GM21367 (cell line): ENCODE measurements at regions not wholly inside any gene's neighbourhood (a gene's known extent, or its start where the extent isn't known, plus 50 kb on each side); places are given as distances from the start of the nearest gene placed in this dataset.
"Not testable (repeated sequence)": the region's sequence is repeated elsewhere in the genome, so short reads cannot be mapped to it uniquely, and the experiment has no call there.

Experiments used
- ATAC-seq: cut with Tn5 transposase; IDR thresholded peaks from one replicate; pipeline ENCODE4 v1.9.1; 2021; ENCODE audit not compliant: unreplicated experiment

DNA sequence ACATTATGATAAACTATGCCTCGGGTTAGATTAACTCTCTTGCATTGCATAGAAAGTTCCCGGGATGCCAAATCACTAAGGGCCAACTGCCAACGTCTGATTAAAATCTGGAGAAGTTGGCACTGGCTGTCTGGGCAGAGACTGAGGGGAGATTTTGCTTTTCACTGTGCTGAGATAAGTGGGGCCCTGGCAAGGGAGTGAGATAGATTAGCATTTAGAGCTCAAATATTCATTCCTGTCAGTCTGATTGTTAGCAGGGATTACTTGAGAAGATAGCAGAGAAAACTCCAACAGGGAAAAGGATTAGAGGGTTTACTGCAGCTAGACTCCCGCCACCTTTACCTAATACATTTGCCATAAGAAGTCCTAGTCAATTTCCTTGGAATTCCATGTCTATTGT is 714.1 kb upstream of the CHRM3 start:
- ATAC-seq: no peak

DNA sequence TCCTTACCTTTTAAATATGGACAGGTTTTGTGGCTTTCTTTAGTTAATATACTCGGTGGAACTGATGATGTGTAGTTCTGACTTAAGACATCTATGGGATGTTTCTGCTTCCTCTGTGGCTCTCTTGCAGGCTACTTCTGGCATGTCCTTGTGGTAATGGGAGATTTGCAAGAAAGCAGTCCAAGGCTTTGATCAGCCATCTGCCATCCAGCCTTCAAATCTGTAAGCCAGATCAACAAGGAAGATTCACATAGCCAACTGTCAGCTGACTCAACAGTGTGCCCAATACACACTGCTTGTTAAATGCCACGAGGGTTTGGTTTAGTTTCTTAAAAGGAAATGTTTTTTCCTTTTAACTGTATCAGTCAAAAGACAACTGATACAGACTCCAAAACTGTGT is 722.2 kb upstream of the CHRM3 start:
- ATAC-seq: no peak

DNA sequence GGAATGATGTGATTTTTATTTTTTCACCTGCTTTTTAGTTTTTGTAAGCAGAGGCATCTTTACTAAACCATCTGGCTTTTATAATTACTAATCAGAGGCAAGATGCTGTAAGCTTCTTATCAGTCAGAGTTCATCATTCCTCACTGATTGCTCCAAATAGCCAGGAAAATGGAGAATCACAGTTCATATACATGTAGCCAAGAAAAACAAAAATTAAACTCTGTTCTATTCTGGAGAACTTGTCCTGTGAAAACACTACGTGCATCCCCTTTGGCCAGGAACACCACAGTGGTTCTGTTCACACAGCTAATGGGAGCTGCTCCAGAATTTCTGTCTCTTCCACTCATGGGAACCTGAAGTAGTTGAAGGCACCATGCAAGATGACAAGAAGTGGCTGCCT is 725.5 kb upstream of the CHRM3 start:
- ATAC-seq: no peak

DNA sequence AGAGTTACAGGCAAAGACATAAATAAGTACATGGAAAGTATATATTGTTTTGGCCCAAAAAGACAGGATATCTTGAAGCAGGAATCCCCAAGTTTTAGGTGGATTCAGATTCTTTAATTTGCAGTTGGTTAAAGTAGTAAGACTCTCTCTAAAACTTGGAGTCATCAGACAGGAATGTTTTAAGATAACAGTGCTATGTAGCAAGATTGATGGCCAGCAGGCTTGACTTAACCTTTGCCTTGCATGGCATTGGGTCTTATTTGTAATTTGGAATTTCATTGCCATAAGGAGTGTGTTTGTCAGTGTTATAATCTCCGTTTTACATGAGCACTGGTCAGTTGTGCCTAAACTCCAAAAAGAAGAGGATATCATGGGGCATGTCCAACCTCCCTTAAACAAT is 727.6 kb upstream of the CHRM3 start:
- ATAC-seq: no peak

DNA sequence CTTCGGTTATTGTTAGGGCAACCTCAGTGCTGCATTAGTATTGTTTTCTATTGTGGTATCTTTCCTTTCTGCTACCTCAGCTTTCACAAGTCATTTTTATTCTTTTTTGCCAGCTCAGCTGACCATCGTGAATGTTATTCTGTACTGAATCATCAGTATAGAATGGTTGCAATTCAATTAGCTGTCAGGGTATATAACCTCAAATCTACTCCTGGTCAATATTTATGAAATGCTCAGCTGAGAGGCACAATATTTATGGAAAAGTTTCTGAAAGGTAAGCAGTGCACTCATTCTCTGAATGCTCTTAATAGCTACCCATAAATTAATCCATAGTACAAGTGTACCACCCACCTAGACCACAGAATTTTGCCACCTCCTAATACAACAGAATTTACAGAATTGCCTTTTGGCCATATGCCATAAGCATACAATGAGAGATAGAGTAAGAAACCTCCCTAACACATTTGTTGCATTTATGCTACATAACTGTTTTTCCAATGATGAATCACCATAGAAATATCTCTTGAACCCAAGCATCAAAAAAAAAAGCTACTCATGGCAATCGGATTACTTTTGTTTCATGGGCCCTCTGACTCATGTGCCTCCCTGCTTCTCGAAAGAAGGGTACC is 732.6 kb upstream of the CHRM3 start:
- no peak for ATAC-seq

DNA sequence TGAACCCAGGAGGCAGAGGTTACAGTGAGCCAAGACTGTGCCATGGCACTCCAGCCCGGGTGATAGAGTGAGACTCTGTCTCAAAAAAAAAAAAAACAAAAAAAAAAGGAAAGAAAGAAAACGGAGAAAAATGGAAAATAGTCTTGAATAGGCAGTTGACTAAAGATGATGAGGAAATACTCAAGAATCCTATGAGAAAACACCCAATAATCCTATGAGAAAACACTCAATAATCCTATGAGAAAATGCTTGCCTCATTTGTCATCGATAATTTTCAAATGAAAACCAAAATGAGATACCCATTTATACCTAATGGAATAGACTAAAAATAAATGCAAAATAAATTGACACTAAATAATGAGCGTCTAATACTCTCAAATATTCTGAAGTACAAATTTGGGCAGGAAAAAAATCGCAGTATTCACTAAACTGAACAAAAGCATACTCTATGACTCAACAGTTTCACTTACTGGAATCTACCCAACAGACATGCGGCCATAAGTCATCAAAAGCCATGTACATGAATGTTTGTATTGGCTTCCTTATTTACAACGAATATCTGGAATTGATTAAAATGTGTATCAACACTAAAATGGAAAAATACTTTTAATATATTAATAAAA is 733.9 kb upstream of the CHRM3 start:
- no peak for ATAC-seq

DNA sequence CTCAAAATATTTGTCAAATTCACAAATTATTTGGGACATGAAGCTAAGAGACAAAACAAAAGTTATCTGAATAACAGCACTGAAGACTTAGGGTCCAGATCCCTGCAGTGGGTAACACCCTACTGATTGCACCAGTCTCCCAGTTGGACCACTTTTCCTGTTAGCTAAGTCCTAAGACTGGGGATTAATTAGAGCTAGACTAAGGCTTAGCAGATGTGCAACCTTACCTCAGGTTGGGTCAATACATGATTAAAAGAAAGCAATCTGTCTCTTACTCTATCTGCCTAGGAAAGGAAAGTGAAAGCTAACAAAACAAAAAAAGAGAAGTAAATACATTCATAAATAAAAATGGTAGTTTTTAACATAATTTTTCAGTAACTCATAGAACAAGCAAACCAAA is 737.2 kb upstream of the CHRM3 start:
- ATAC-seq: no peak

DNA sequence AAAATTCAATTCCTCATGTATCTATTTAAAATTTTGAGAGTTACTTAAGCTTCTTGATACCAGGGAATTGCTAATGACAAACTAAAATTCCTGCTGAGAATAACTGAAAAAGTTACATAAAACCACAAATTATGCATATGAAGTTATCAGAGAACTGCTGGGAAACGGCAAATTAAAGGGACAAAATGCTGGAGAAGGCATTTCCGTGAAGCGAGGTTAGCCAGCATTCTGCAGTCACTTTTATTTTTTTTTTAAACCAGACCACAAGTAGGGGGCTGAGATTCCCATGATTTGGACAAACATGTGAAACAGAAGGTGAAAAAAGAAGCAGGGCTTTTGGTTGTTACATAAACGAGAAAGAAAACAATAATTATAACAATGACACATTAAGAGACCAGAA is 737.6 kb upstream of the CHRM3 start:
- ATAC-seq: no peak

DNA sequence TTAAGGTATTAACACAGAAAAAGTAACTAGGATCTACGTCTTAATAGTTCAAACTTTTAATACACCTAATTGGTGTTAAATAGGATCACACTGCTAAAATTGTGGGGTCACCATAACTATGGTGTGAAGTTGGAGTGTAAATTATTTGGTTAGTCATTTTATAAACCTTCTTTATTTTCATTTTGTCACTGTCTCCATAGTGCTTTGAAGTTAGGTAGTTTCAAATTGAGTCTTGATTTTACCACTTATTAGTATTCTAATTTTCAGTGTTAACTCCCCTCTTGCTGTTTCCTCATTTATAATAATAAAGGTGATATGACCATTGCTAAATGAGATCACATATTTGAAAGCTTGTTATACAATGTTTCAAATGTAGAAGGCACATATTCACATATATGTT is 738.1 kb upstream of the CHRM3 start:
- ATAC-seq: no peak

DNA sequence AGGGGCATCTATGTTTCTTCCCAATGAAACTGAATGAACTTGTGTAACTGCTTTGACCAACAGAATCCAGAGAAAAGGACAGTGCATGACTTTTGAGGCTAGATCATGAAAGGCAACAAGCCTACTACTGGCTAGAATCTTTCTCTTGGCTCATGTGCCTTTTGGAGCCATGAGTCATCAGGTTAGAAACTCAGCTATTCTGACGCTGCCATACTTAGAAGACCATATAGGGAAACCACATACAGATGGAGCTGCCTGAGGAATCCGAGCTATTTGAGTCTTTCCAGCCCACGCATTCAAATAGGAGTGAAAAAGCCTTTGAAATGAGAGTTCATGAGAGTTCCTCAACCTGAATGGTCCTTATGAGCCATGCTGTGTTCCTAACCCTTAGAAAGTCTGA is 738.5 kb upstream of the CHRM3 start:
- no peak for ATAC-seq

DNA sequence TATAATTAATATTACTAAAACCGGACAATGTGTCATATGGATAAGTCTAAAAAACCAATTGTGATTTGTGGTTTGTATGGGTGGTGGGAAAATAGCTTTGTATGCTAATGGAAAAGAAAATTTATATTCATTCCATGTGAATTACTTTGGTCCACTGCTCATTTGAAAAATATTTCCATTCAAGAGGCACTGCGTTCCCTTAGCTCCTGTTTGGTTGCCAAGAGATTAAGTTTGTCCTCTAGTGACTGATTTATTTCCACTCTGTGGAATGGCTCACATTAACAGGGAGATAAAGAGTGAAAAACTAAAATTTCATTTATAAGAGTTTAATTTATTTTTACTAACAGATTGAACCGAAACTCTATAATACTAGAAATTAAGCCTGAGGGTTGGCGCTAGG is 744.1 kb upstream of the CHRM3 start:
- no peak for ATAC-seq

DNA sequence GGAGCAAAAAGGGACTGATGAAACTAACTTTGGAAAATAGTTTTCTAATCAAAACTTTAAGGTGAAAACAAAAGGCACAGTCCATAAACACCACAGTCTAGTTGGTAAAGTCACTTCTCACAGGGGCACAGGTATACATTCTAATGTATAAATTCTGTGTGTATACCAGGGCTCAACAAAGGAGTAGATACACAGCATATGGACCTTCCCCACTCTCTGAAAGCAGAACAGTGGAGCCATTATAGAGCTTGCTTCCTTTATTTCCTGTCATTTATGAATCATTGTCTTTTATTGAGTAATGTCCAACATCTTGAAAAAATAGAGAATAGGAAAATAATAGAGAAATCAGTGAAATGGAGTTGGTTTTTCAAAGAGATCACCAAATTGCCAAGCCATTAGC is 746.5 kb upstream of the CHRM3 start:
- no peak for ATAC-seq

DNA sequence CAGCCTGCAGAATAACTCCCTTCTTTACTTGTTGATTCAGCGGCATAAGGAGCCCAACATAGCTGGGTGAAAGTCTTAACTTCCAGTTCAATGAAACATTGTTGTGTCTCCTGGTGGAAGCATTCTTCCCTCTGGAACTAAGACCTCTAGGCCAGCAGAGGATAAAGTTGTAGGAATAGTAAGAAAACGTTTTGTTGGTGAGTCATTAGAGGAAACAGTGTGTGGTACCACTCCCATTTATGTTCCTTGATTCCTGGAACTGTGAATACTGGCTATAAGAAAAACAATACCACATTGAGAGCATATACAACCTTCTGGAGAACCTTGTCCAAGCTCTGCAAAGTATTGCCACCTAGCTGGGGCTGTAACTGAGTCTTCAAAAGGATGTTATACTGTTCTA is 737.4 kb upstream of the ZP4 start:
- no peak for ATAC-seq

DNA sequence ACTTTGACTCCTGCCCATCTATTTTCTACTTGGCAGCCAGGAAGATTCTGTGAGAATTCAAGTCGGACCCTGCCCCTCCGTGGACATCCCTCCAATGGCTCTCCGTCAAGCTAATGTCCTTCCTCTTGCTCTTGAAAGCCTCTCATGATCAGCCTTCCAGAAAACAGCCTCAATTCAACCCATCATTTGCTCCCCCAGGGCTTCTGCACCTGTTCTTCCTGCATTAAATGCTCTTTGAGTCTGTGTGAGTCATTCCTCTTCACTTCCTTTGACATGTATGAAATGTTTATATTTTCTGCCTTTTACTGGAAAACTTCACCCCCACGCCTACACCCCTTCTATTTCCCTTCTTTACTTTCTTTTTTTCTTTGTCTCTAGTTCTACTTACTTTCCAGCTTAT is 734.1 kb upstream of the ZP4 start:
- ATAC-seq: no peak

DNA sequence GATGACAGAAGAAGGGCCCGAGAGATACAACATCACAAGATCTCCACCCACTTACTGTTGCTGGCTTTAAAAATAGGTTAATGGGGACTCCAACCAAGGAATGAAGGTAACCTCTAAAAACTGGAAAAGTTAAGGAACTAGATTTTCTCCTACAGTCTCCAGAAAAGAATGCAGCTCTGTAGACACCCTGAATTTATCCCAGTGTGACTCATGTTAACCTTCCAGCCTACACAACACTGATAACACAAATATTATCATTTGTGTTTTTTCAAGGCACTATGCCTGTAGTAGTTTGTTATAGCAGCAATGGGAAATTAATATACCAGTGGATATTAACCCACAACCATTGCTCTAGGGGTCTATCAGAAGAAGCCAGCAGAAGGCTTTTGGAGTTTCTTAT is 730.7 kb upstream of the ZP4 start:
- no peak for ATAC-seq

DNA sequence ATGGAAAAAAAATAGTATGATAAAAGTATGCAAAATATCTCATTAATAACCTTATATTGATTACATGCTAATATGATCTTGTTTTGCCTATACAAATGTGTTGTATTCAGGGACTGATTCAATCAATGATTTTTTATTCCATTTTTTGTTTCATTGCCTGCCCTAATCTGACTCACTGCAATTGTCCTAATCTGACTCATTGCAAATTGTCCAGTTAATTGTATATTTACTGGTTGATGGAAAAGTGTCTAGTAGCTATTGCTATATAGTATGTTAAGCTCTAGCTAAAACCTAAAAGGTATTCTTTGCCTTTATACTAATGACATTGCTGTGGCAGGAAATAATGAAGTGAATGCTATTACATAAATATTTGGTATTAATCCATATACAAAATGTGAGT is 728.9 kb upstream of the ZP4 start:
- ATAC-seq: no peak

DNA sequence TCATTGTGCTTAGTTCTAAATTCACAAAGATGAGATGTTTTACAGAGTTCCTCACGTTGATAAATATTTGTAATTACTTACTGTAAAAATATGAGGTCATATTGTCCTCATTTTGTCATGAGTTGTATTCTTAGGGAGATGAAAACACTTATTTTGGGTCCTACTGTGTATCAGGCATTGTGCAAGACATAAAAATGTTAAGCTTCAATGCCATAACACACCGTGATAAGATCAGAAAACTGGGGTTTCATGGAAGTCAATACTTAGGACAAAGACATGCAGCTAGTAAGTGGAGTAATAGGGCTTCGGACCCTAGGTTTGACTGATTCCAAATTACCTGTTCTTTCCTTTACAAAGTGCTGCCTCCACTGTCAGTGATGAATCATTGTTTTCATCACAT is 720.7 kb upstream of the ZP4 start:
- no peak for ATAC-seq

DNA sequence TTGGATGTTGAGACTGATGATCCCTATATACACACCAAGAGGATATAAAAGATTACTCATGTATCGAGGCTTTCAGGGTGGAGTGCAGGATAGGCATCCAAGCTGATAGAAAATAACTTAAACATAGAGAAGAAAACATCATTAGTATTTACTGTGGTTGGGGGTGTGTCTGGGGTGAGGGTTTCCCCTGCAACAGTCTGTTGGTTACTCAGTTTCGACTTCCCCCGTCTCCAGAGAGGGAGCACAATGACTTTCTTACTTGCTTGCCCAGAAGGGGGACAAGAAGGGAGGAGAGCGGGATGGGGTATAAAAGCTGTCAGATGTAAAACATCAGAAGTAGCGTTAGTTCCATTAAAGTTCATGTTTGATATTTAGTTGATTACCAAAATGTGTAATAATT is 717.4 kb upstream of the ZP4 start:
- no peak for ATAC-seq

DNA sequence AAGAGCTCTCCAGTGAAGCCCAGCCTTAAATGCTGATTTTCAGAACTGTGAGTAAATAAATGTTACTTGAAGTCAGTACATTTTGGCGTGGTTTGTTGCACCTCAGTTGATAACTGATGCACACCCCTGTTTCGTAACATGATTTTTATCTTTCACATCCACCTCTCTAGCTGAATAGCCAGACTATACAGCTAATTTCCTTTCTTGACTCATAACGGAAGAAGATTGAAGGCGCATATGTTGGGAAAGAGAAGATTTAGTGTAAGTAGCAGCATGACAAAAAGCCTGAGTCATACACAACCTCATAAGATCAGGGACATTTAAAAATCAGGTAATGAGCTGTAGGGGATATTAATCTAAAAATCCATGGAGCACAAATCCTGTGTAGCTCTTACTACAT is 716.2 kb upstream of the ZP4 start:
- no peak for ATAC-seq

DNA sequence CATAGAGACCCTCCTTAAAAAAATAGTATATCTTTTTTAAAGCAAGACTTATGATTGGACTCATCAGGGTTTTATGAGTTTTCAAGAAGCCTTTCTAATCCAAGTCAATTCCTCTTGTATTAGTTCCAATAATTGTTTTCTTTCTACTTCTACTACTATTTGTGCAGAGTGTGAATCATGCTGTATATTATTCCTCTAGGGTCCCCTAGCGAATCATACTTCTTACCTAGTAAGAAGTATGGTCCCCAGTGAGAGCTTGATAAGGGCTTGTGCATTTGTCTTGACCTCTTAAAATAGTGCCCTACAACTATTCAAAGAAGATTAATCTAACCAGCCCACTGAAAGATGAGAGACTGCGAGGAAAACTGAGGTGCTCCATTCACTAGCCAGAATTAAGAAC is 715.7 kb upstream of the ZP4 start:
- no peak for ATAC-seq

DNA sequence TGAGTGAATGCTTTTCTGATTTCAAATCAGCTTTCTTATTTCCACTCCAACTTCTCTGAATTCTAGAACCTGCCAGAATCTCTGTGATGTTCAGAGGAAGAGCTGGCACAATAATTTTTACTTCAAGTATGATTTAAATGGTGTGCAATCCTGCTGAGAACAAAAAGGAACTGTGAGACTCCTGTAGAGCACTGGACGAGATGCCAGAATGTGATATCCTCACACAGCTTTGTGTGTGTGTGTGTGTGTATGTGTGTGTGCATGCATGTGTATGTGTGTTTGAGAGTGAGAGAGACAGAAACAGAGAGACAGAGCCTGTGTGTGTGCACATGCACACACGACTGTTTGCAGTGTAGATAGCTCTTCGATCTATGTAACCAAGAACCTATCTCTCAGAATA is 713.6 kb upstream of the ZP4 start:
- ATAC-seq: no peak

DNA sequence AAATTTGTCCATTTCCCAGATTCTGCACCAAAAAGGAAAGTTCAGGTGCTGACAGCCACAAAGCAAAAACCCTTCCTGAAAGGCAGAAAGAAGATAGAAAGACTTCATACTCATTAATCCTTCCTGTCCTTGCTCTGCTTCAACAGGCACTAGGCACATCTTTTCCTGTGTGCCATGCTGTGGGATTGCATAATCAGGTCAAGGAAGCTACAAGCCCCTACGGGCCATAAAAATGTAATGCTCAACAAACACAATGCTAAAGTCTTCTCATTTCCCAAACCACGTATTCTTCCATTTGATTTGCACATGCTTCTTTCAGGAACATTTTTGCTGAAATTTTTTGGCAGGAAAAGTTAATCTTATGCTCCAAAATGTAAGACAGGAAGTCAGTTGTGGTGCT is 710.9 kb upstream of the ZP4 start:
- not testable (repeated sequence) for ATAC-seq

DNA sequence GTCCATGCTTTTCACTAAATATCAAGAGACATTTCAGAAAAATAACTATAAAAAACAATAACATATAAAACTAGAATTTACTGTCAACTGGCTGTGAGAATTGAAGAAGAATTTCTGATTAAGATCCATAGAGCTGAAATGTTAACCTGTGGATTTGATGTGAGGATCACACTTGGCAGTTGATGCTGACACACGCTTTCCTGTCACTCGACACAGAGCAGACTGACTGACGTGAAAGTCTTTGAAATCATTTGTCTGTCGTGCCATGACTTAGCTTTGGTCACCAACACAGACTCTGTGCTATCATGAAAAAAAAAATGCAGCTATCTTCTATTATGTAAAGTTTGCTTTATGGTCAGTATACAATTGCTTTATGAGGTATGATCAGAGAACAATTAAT is 706.0 kb upstream of the ZP4 start:
- no peak for ATAC-seq
